ENCODE measurements at regions not wholly inside any gene's neighbourhood (a gene's known extent, or its start where the extent isn't known, plus 50 kb on each side); places are given as distances from the start of the nearest gene placed in this dataset.

- TF ChIP-seq, protein P1, sequence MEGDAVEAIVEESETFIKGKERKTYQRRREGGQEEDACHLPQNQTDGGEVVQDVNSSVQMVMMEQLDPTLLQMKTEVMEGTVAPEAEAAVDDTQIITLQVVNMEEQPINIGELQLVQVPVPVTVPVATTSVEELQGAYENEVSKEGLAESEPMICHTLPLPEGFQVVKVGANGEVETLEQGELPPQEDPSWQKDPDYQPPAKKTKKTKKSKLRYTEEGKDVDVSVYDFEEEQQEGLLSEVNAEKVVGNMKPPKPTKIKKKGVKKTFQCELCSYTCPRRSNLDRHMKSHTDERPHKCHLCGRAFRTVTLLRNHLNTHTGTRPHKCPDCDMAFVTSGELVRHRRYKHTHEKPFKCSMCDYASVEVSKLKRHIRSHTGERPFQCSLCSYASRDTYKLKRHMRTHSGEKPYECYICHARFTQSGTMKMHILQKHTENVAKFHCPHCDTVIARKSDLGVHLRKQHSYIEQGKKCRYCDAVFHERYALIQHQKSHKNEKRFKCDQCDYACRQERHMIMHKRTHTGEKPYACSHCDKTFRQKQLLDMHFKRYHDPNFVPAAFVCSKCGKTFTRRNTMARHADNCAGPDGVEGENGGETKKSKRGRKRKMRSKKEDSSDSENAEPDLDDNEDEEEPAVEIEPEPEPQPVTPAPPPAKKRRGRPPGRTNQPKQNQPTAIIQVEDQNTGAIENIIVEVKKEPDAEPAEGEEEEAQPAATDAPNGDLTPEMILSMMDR (IDR thresholded peaks at IDR 0.05; ENCODE audit: insufficient read depth, low read length, poor library complexity, severe bottlenecking) = no peak
- no peak for TF ChIP-seq EZH2phosphoT487 (conservative IDR thresholded peaks at IDR 0.05; ENCODE audit: low read length)
Observed at GRCh38 chr9:90029386-90029785, 424.6 kb downstream of the GADD45G start.

All from SU-DHL-6 (cell line).